HFF-Myc (cell line): ENCODE measurements at regions not wholly inside any gene's neighbourhood (a gene's known extent, or its start where the extent isn't known, plus 50 kb on each side); places are given as distances from the start of the nearest gene placed in this dataset.

Experiments used
- DNase-seq: peaks from one replicate; pipeline ENCODE4 v3.0.0-alpha.2; 2011; ENCODE audit warnings: low read depth; ENCODE audit errors: extremely low read depth
- H3K4me3 ChIP-seq: replicated peaks from 2 replicates; pipeline ENCODE4 v1.5.1; 2011; ENCODE audit warnings: low read depth, mild to moderate bottlenecking, control low read depth, low read length
- CTCF ChIP-seq: IDR thresholded peaks from 2 replicates; pipeline ENCODE4 v1.5.1; 2012; ENCODE audit warnings: mild to moderate bottlenecking, low read depth, low read length, control low read depth; ENCODE audit errors: missing control alignments

- H3K4me3 ChIP-seq = no peak overlapping the region
- DNase-seq = no peak
- TF ChIP-seq CTCF = no peak
These were observed 204.1 kb downstream of the GLI2 start for GRCh38 chr2:120939595-120940318.

- TF ChIP-seq CTCF = no peak
- DNase-seq = no peak
- H3K4me3 ChIP-seq = no peak overlapping the region
These were observed 204.6 kb downstream of the GLI2 start for GRCh38 chr2:120940319-120940696.

GRCh38 chr2:120940726-120941256 is 205.1 kb downstream of the GLI2 start:
- H3K4me3 ChIP-seq = no peak overlapping the region
- TF ChIP-seq CTCF = no peak
- DNase-seq = no peak

- no peak for DNase-seq
- TF ChIP-seq CTCF = no peak
- H3K4me3 ChIP-seq = no peak overlapping the region
These were observed 206.0 kb downstream of the GLI2 start for GRCh38 chr2:120941571-120942120.

GRCh38 chr2:120942658-120943057 is 207.0 kb downstream of the GLI2 start:
- no peak for TF ChIP-seq CTCF
- no peak for DNase-seq
- no peak overlapping the region for H3K4me3 ChIP-seq

GRCh38 chr2:120943403-120944034 is 207.9 kb downstream of the GLI2 start:
- DNase-seq = no peak
- no peak for TF ChIP-seq CTCF
- H3K4me3 ChIP-seq = no peak overlapping the region
